ENCODE measurements at regions not wholly inside any gene's neighbourhood (a gene's known extent, or its start where the extent isn't known, plus 50 kb on each side); places are given as distances from the start of the nearest gene placed in this dataset.

GRCh38 chr7:149688836-149689235 is 84.6 kb downstream of the ZNF467 start:
- TF ChIP-seq POLR2AphosphoS5 (IDR thresholded peaks at IDR 0.05; ENCODE audit: low read depth, low read length) (no peak), POLR2A (IDR thresholded peaks at IDR 0.05; ENCODE audit: low read depth, low read length) (no peak)

Data from GM12891 (cell line).